ENCODE measurements at regions not wholly inside any gene's neighbourhood (a gene's known extent, or its start where the extent isn't known, plus 50 kb on each side); places are given as distances from the start of the nearest gene placed in this dataset.

DNA sequence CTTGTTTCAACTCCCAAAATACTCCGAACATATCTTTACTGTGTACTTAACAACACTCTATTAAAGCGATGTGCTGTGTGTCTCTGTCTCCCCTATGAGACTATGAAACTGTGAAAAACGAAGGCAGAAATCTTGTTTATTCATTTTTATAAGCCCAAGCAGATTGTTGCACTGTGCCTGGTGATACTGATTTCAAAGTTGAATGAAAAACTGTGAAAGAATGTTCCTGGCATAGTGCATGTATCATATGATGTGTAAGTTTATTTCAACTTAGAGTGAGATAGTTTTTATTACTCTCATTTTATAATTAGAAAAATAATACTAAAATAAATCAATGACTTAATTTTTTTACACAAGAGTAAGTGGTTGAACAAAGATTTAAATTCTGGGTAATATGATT is 471.9 kb upstream of the PCDH15 start:
- H2AFZ ChIP-seq (ENCODE audit: low read depth, low read length): no peak overlapping the region
- H3K27ac ChIP-seq (ENCODE audit: low read depth, low read length): no peak overlapping the region
- H3K79me2 ChIP-seq (ENCODE audit: insufficient read depth, low read length): no peaks in the 10 kb centered on the region
- H3K9me3 ChIP-seq (ENCODE audit: insufficient read depth, low read depth, low read length): no peaks in the 10 kb centered on the region
- DNase-seq (ENCODE audit: low read depth): no peak
- H4K20me1 ChIP-seq (ENCODE audit: insufficient read depth, low read length): no peaks in the 10 kb centered on the region
- H3K4me3 Mint-ChIP-seq (ENCODE audit: unreplicated experiment): no peak overlapping the region
- FAIRE-seq: no peak
- no peaks in the 10 kb centered on the region for H3K4me1 ChIP-seq (ENCODE audit: insufficient read depth, low read length)
- H3K4me3 ChIP-seq (ENCODE audit: insufficient read depth, low read depth, low read length): no peak overlapping the region
- H3K36me3 ChIP-seq (ENCODE audit: insufficient read depth, low read length): no peaks in the 10 kb centered on the region
- no peaks in the 10 kb centered on the region for H3K36me3 Mint-ChIP-seq (ENCODE audit: low read depth, unreplicated experiment)
- H3K27me3 Mint-ChIP-seq (ENCODE audit: low read depth, unreplicated experiment): no peaks in the 10 kb centered on the region
- no peaks in the 10 kb centered on the region for H3K4me1 Mint-ChIP-seq (ENCODE audit: low read depth, unreplicated experiment)
- H3K9me3 Mint-ChIP-seq (ENCODE audit: unreplicated experiment): no peaks in the 10 kb centered on the region
- no peak overlapping the region for H3K27ac Mint-ChIP-seq (ENCODE audit: unreplicated experiment)
- H3K27me3 ChIP-seq (ENCODE audit: insufficient read depth, low read length): no peaks in the 10 kb centered on the region
- no peak overlapping the region for H3K4me2 ChIP-seq (ENCODE audit: low read length)
- no peak for TF ChIP-seq EZH2 (IDR thresholded peaks at IDR 0.05; ENCODE audit: insufficient read depth, low read length)
- TF ChIP-seq, protein P1, sequence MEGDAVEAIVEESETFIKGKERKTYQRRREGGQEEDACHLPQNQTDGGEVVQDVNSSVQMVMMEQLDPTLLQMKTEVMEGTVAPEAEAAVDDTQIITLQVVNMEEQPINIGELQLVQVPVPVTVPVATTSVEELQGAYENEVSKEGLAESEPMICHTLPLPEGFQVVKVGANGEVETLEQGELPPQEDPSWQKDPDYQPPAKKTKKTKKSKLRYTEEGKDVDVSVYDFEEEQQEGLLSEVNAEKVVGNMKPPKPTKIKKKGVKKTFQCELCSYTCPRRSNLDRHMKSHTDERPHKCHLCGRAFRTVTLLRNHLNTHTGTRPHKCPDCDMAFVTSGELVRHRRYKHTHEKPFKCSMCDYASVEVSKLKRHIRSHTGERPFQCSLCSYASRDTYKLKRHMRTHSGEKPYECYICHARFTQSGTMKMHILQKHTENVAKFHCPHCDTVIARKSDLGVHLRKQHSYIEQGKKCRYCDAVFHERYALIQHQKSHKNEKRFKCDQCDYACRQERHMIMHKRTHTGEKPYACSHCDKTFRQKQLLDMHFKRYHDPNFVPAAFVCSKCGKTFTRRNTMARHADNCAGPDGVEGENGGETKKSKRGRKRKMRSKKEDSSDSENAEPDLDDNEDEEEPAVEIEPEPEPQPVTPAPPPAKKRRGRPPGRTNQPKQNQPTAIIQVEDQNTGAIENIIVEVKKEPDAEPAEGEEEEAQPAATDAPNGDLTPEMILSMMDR (IDR thresholded peaks at IDR 0.05; ENCODE audit: insufficient read depth, low read depth, low read length): no peak
- H3K9ac ChIP-seq (ENCODE audit: low read length): no peak overlapping the region

DNA sequence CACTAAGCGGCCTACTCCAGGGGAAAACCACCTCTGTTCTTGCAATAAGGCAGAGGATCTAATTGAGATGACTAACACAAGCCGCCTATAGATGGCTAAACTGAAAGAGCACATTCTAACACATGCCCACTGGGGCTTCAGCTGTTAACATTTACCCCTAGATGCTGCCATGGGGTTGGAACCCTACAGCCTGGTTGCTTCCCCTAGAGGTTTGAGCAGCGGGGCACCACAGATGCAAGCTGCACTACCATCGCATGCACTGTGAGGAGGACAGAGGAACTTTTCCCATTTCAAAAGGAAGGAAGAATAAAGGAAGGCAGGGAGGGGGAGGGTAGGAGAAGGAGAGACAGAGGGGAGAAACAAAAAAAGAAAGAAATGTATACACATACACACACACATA is 465.8 kb upstream of the PCDH15 start:
- no peak overlapping the region for H3K27ac ChIP-seq (ENCODE audit: low read depth, low read length)
- no peak for FAIRE-seq
- no peaks in the 10 kb centered on the region for H4K20me1 ChIP-seq (ENCODE audit: insufficient read depth, low read length)
- H2AFZ ChIP-seq (ENCODE audit: low read depth, low read length): no peak overlapping the region
- no peaks in the 10 kb centered on the region for H3K9me3 ChIP-seq (ENCODE audit: insufficient read depth, low read depth, low read length)
- TF ChIP-seq, protein P1 (IDR thresholded peaks at IDR 0.05; ENCODE audit: insufficient read depth, low read depth, low read length): no peak
- TF ChIP-seq EZH2 (IDR thresholded peaks at IDR 0.05; ENCODE audit: insufficient read depth, low read length): no peak
- H3K4me1 ChIP-seq (ENCODE audit: insufficient read depth, low read length): no peaks in the 10 kb centered on the region
- H3K4me3 ChIP-seq (ENCODE audit: insufficient read depth, low read depth, low read length): no peak overlapping the region
- no peak for DNase-seq (ENCODE audit: low read depth)
- H3K4me2 ChIP-seq (ENCODE audit: low read length): no peak overlapping the region
- H3K27me3 ChIP-seq (ENCODE audit: insufficient read depth, low read length): no peaks in the 10 kb centered on the region
- Mint-ChIP-seq H3K9me3 (ENCODE audit: unreplicated experiment) (no peaks in the 10 kb centered on the region), H3K27ac (ENCODE audit: unreplicated experiment) (no peak overlapping the region), H3K4me3 (ENCODE audit: unreplicated experiment) (no peak overlapping the region), H3K36me3 (ENCODE audit: low read depth, unreplicated experiment) (no peaks in the 10 kb centered on the region), H3K27me3 (ENCODE audit: low read depth, unreplicated experiment) (peaks cover 5% of the 10 kb centered on the region), H3K4me1 (ENCODE audit: low read depth, unreplicated experiment) (no peaks in the 10 kb centered on the region)
- H3K79me2 ChIP-seq (ENCODE audit: insufficient read depth, low read length): no peaks in the 10 kb centered on the region
- no peaks in the 10 kb centered on the region for H3K36me3 ChIP-seq (ENCODE audit: insufficient read depth, low read length)
- H3K9ac ChIP-seq (ENCODE audit: low read length): no peak overlapping the region

DNA sequence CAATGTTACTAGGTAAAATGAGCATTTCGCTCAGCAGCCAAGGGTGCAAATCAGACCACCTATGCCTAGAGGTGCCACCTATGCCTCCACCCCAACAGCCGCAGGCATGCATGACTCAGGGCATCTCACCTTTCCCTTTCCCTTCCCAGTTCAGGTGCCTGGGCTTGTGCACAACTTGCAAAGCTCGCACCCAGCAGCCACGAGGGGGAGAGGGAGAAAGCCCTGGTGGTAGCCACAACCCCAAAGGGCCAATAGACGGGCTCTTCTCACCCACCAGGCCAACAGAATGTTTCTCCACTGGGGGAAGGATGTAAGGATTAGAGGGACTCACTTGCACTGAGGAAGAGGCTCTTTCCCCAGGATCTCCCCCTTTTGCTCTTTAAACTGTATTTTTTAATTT is 462.3 kb upstream of the PCDH15 start:
- H3K27me3 ChIP-seq (ENCODE audit: insufficient read depth, low read length): no peaks in the 10 kb centered on the region
- Mint-ChIP-seq H3K36me3 (ENCODE audit: low read depth, unreplicated experiment) (no peaks in the 10 kb centered on the region), H3K9me3 (ENCODE audit: unreplicated experiment) (no peaks in the 10 kb centered on the region), H3K4me3 (ENCODE audit: unreplicated experiment) (no peak overlapping the region), H3K27ac (ENCODE audit: unreplicated experiment) (no peak overlapping the region), H3K27me3 (ENCODE audit: low read depth, unreplicated experiment) (peaks cover 5% of the 10 kb centered on the region), H3K4me1 (ENCODE audit: low read depth, unreplicated experiment) (no peaks in the 10 kb centered on the region)
- H3K27ac ChIP-seq (ENCODE audit: low read depth, low read length): no peak overlapping the region
- no peaks in the 10 kb centered on the region for H3K9me3 ChIP-seq (ENCODE audit: insufficient read depth, low read depth, low read length)
- H3K4me1 ChIP-seq (ENCODE audit: insufficient read depth, low read length): no peaks in the 10 kb centered on the region
- H3K4me2 ChIP-seq (ENCODE audit: low read length): no peak overlapping the region
- no peaks in the 10 kb centered on the region for H3K36me3 ChIP-seq (ENCODE audit: insufficient read depth, low read length)
- FAIRE-seq (no peak), DNase-seq (ENCODE audit: low read depth) (no peak)
- H2AFZ ChIP-seq (ENCODE audit: low read depth, low read length): no peak overlapping the region
- H3K79me2 ChIP-seq (ENCODE audit: insufficient read depth, low read length): no peaks in the 10 kb centered on the region
- no peak overlapping the region for H3K9ac ChIP-seq (ENCODE audit: low read length)
- H4K20me1 ChIP-seq (ENCODE audit: insufficient read depth, low read length): no peaks in the 10 kb centered on the region
- TF ChIP-seq, protein P1 (IDR thresholded peaks at IDR 0.05; ENCODE audit: insufficient read depth, low read depth, low read length): no peak
- no peak for TF ChIP-seq EZH2 (IDR thresholded peaks at IDR 0.05; ENCODE audit: insufficient read depth, low read length)
- no peak overlapping the region for H3K4me3 ChIP-seq (ENCODE audit: insufficient read depth, low read depth, low read length)

Measured in astrocyte (in vitro differentiated cells and primary cell).